Activated T-helper 2 cell treated with anti-CD3 and anti-CD28 coated beads, Interferon-gamma antibody, Interleukin-2, Interleukin-4, amounts not matched to agents 10 μg/mL and 5 μg/mL and 100 μg/mL, durations not matched to agents 14 hours and 24 hours and 36 hours (primary cell): ENCODE measurements at regions not wholly inside any gene's neighbourhood (a gene's known extent, or its start where the extent isn't known, plus 50 kb on each side); places are given as distances from the start of the nearest gene placed in this dataset.

Experiments used
- DNase-seq: peaks from one replicate; pipeline ENCODE4 v3.0.0; 2021; ENCODE audit warnings: low spot score
- H3K27ac Mint-ChIP-seq: one replicate; pipeline ENCODE4 v1.8.0; 2021; ENCODE audit warnings: mixed read lengths
- H3K27me3 Mint-ChIP-seq: one replicate; pipeline ENCODE4 v1.8.0; 2021; ENCODE audit warnings: low read depth, mixed read lengths
- H3K36me3 Mint-ChIP-seq: one replicate; pipeline ENCODE4 v1.8.0; 2021; ENCODE audit warnings: low read depth, mixed read lengths
- H3K4me1 Mint-ChIP-seq: one replicate; pipeline ENCODE4 v1.8.0; 2021; ENCODE audit warnings: low read depth, mixed read lengths
- H3K4me3 Mint-ChIP-seq: one replicate; pipeline ENCODE4 v1.8.0; 2021; ENCODE audit warnings: low read depth, mild to moderate bottlenecking, moderate library complexity, mixed read lengths
- H3K9me3 Mint-ChIP-seq: one replicate; pipeline ENCODE4 v1.8.0; 2021; ENCODE audit warnings: mixed read lengths
- intact Hi-C: fragments of 100-400 bp; cut with micrococcal nuclease; formaldehyde crosslinking; loops from one replicate; pipeline ENCODE4 v1.15.1; 2023

GRCh38 chr15:77824361-77825251 lies 191.9 kb upstream of the LINGO1 start:
- intact Hi-C loops: no loop called here
- Mint-ChIP-seq H3K4me3 (no peak overlapping the region), H3K27ac (no peak overlapping the region), H3K4me1 (no peaks in the 10 kb centered on the region), H3K36me3 (no peaks in the 10 kb centered on the region), H3K27me3 (peaks cover 29% of the 10 kb centered on the region), H3K9me3 (no peaks in the 10 kb centered on the region)
- no peak for DNase-seq

- no peak for DNase-seq
- Mint-ChIP-seq H3K4me3 (no peak overlapping the region), H3K4me1 (no peaks in the 10 kb centered on the region), H3K9me3 (no peaks in the 10 kb centered on the region), H3K36me3 (no peaks in the 10 kb centered on the region), H3K27me3 (peaks cover 29% of the 10 kb centered on the region), H3K27ac (no peak overlapping the region)
- intact Hi-C loops: no loop called here
Observed at GRCh38 chr15:77823736-77824135, 191.0 kb upstream of the LINGO1 start.

- no peaks in the 10 kb centered on the region for H3K9me3 Mint-ChIP-seq
- no peak overlapping the region for H3K4me3 Mint-ChIP-seq
- DNase-seq: no peak
- no peaks in the 10 kb centered on the region for H3K36me3 Mint-ChIP-seq
- peaks cover 35% of the 10 kb centered on the region for H3K27me3 Mint-ChIP-seq
- intact Hi-C loops: no loop called here
- H3K27ac Mint-ChIP-seq: no peak overlapping the region
- H3K4me1 Mint-ChIP-seq: no peaks in the 10 kb centered on the region
Observed at GRCh38 chr15:77822631-77823230, 190.0 kb upstream of the LINGO1 start.

GRCh38 chr15:77821959-77822256 lies 189.2 kb upstream of the LINGO1 start:
- DNase-seq: no peak
- no peaks in the 10 kb centered on the region for H3K9me3 Mint-ChIP-seq
- no peaks in the 10 kb centered on the region for H3K36me3 Mint-ChIP-seq
- no peak overlapping the region for H3K27ac Mint-ChIP-seq
- intact Hi-C loops: no loop called here
- no peaks in the 10 kb centered on the region for H3K4me1 Mint-ChIP-seq
- H3K4me3 Mint-ChIP-seq: no peak overlapping the region
- H3K27me3 Mint-ChIP-seq: peaks cover 39% of the 10 kb centered on the region

- DNase-seq: peak; percentile 13
- Mint-ChIP-seq H3K27ac (no peak overlapping the region), H3K4me3 (no peak overlapping the region), H3K9me3 (no peaks in the 10 kb centered on the region), H3K27me3 (peaks cover 43% of the 10 kb centered on the region), H3K36me3 (no peaks in the 10 kb centered on the region), H3K4me1 (no peaks in the 10 kb centered on the region)
- intact Hi-C loops: no loop called here
Observed at GRCh38 chr15:77821188-77821958, 188.7 kb upstream of the LINGO1 start.

- Mint-ChIP-seq H3K27ac (no peak overlapping the region), H3K4me1 (no peaks in the 10 kb centered on the region), H3K4me3 (no peak overlapping the region), H3K9me3 (no peaks in the 10 kb centered on the region), H3K36me3 (no peaks in the 10 kb centered on the region), H3K27me3 (peaks cover 44% of the 10 kb centered on the region)
- intact Hi-C loops: no loop called here
- DNase-seq: no peak
Observed at GRCh38 chr15:77819851-77820728, 187.4 kb upstream of the LINGO1 start.

- no peak for DNase-seq
- intact Hi-C loops: no loop called here
- Mint-ChIP-seq H3K36me3 (no peaks in the 10 kb centered on the region), H3K9me3 (no peaks in the 10 kb centered on the region), H3K27ac (no peak overlapping the region), H3K4me3 (no peak overlapping the region), H3K27me3 (peaks cover 44% of the 10 kb centered on the region), H3K4me1 (no peaks in the 10 kb centered on the region)
Observed at GRCh38 chr15:77819048-77819850, 186.5 kb upstream of the LINGO1 start.

GRCh38 chr15:77818484-77819047 lies 185.9 kb upstream of the LINGO1 start:
- Mint-ChIP-seq H3K4me1 (no peaks in the 10 kb centered on the region), H3K27ac (no peak overlapping the region), H3K9me3 (no peaks in the 10 kb centered on the region), H3K36me3 (no peaks in the 10 kb centered on the region), H3K27me3 (peaks cover 42% of the 10 kb centered on the region), H3K4me3 (no peak overlapping the region)
- DNase-seq: no peak
- intact Hi-C loops: no loop called here

GRCh38 chr15:77817434-77817833 lies 184.7 kb upstream of the LINGO1 start:
- no peak for DNase-seq
- no peaks in the 10 kb centered on the region for H3K9me3 Mint-ChIP-seq
- no peak overlapping the region for H3K27ac Mint-ChIP-seq
- no peaks in the 10 kb centered on the region for H3K4me1 Mint-ChIP-seq
- no peaks in the 10 kb centered on the region for H3K36me3 Mint-ChIP-seq
- intact Hi-C loops: no loop called here
- H3K4me3 Mint-ChIP-seq: no peak overlapping the region
- H3K27me3 Mint-ChIP-seq: peaks cover 37% of the 10 kb centered on the region

GRCh38 chr15:77816983-77817382 lies 184.3 kb upstream of the LINGO1 start:
- H3K4me3 Mint-ChIP-seq: no peak overlapping the region

GRCh38 chr15:77815015-77815414 lies 182.3 kb upstream of the LINGO1 start:
- Mint-ChIP-seq H3K27me3 (peaks cover 16% of the 10 kb centered on the region), H3K4me3 (no peak overlapping the region), H3K27ac (no peak overlapping the region), H3K9me3 (no peaks in the 10 kb centered on the region), H3K4me1 (no peaks in the 10 kb centered on the region), H3K36me3 (no peaks in the 10 kb centered on the region)
- intact Hi-C loops: no loop called here
- no peak for DNase-seq

More at GRCh38 chr15:77816983-77817382, 184.3 kb upstream of the LINGO1 start:
- Mint-ChIP-seq H3K27ac (no peak overlapping the region), H3K4me1 (no peaks in the 10 kb centered on the region), H3K36me3 (no peaks in the 10 kb centered on the region), H3K27me3 (peaks cover 33% of the 10 kb centered on the region), H3K9me3 (no peaks in the 10 kb centered on the region)
- no peak for DNase-seq
- intact Hi-C loops: no loop called here
